ENCODE measurements at regions not wholly inside any gene's neighbourhood (a gene's known extent, or its start where the extent isn't known, plus 50 kb on each side); places are given as distances from the start of the nearest gene placed in this dataset.

- 94% methylated on average over 1 of the region's 1 CpG; no CpG with 5 or more reads in 1 of the 2 experiments for WGBS, 2 experiments (ENCODE audit: insufficient coverage in 1 of 2, insufficient read length in 1 of 2)
- no peak for DNase-seq
- Mint-ChIP-seq H3K4me3 (no peak overlapping the region), H3K4me1 (peaks cover 4% of the 10 kb centered on the region), H3K36me3 (ENCODE audit: low read depth) (no peaks in the 10 kb centered on the region), H3K9me3 (no peaks in the 10 kb centered on the region), H3K27me3 (ENCODE audit: insufficient read depth) (no peaks in the 10 kb centered on the region), H3K27ac (no peak overlapping the region)
- Histone ChIP-seq H3K27me3 (ENCODE audit: control insufficient read depth, insufficient read depth, low read length, poor library complexity, severe bottlenecking) (no peaks in the 10 kb centered on the region), H3K4me3 (ENCODE audit: low read length) (no peak overlapping the region), H3K27ac (ENCODE audit: low read depth, low read length) (no peak overlapping the region), H3K9me3 (ENCODE audit: control insufficient read depth, low read length) (no peaks in the 10 kb centered on the region), H3K9ac (ENCODE audit: extremely low read depth, low read length, poor library complexity, severe bottlenecking) (no peak overlapping the region), H3K36me3 (ENCODE audit: control insufficient read depth, insufficient read depth, low read length) (no peaks in the 10 kb centered on the region), H3K4me1 (ENCODE audit: control insufficient read depth, insufficient read depth, low read length) (no peaks in the 10 kb centered on the region)
- no peak for TF ChIP-seq CTCF (conservative IDR thresholded peaks at IDR 0.05)
These were observed 159.2 kb downstream of the ARRDC3 start for GRCh38 chr5:91223886-91224285.

- Mint-ChIP-seq H3K27ac (no peak overlapping the region), H3K27me3 (ENCODE audit: insufficient read depth) (no peaks in the 10 kb centered on the region), H3K9me3 (no peaks in the 10 kb centered on the region), H3K4me1 (peaks cover 4% of the 10 kb centered on the region), H3K36me3 (ENCODE audit: low read depth) (no peaks in the 10 kb centered on the region), H3K4me3 (no peak overlapping the region)
- no peak overlapping the region for H3K27ac ChIP-seq (ENCODE audit: low read depth, low read length)
- H3K4me3 ChIP-seq (ENCODE audit: low read length), result no peak overlapping the region
- H3K9me3 ChIP-seq (ENCODE audit: control insufficient read depth, low read length), result no peaks in the 10 kb centered on the region
- H3K4me1 ChIP-seq (ENCODE audit: control insufficient read depth, insufficient read depth, low read length), result no peaks in the 10 kb centered on the region
- H3K36me3 ChIP-seq (ENCODE audit: control insufficient read depth, insufficient read depth, low read length), result no peaks in the 10 kb centered on the region
- 87 to 96% methylated on average over 3 to 5 of the region's 5 CpGs for WGBS, 2 experiments (ENCODE audit: insufficient coverage in 1 of 2, insufficient read length in 1 of 2)
- DNase-seq, result no peak
- no peak for TF ChIP-seq CTCF (conservative IDR thresholded peaks at IDR 0.05)
- no peak overlapping the region for H3K9ac ChIP-seq (ENCODE audit: extremely low read depth, low read length, poor library complexity, severe bottlenecking)
- no peaks in the 10 kb centered on the region for H3K27me3 ChIP-seq (ENCODE audit: control insufficient read depth, insufficient read depth, low read length, poor library complexity, severe bottlenecking)
These were observed 160.6 kb downstream of the ARRDC3 start for GRCh38 chr5:91222482-91222881.

- Mint-ChIP-seq H3K27ac (no peak overlapping the region), H3K4me3 (no peak overlapping the region), H3K9me3 (no peaks in the 10 kb centered on the region), H3K27me3 (ENCODE audit: insufficient read depth) (no peaks in the 10 kb centered on the region), H3K4me1 (peaks cover 7% of the 10 kb centered on the region), H3K36me3 (ENCODE audit: low read depth) (no peaks in the 10 kb centered on the region)
- no peaks in the 10 kb centered on the region for H3K9me3 ChIP-seq (ENCODE audit: control insufficient read depth, low read length)
- H3K4me3 ChIP-seq (ENCODE audit: low read length), result no peak overlapping the region
- H3K27me3 ChIP-seq (ENCODE audit: control insufficient read depth, insufficient read depth, low read length, poor library complexity, severe bottlenecking), result no peaks in the 10 kb centered on the region
- H3K4me1 ChIP-seq (ENCODE audit: control insufficient read depth, insufficient read depth, low read length), result no peaks in the 10 kb centered on the region
- TF ChIP-seq CTCF (conservative IDR thresholded peaks at IDR 0.05), result no peak
- no peak for DNase-seq
- H3K27ac ChIP-seq (ENCODE audit: low read depth, low read length), result no peak overlapping the region
- 88 to 92% methylated on average over 1 of the region's 1 CpG for WGBS, 2 experiments (ENCODE audit: insufficient coverage in 1 of 2, insufficient read length in 1 of 2)
- no peaks in the 10 kb centered on the region for H3K36me3 ChIP-seq (ENCODE audit: control insufficient read depth, insufficient read depth, low read length)
- no peak overlapping the region for H3K9ac ChIP-seq (ENCODE audit: extremely low read depth, low read length, poor library complexity, severe bottlenecking)
These were observed 161.2 kb downstream of the ARRDC3 start for GRCh38 chr5:91221917-91222316.

Measured in endodermal cell (in vitro differentiated cells).